Naive thymus-derived CD4-positive, alpha-beta T cell (primary cell): ENCODE measurements at regions not wholly inside any gene's neighbourhood (a gene's known extent, or its start where the extent isn't known, plus 50 kb on each side); places are given as distances from the start of the nearest gene placed in this dataset.

Experiments
- ATAC-seq: fragments of 150-1000 bp; cut with Tn5 transposase; 2 replicates; pipeline ENCODE4 v1.10.0; 2021; ENCODE audit warnings: mild to moderate bottlenecking, moderate library complexity
- CTCF ChIA-PET: fragments of 350-600 bp; sonication (Branson Sonifier 250); formaldehyde crosslinking; loops from one replicate; lab custom pipeline; 2021; ENCODE audit warnings: antibody characterized with exemption; lab: Charles Lee
- POLR2A ChIA-PET: fragments of 350-600 bp; sonication (Branson Sonifier 250); formaldehyde crosslinking; loops from one replicate; lab custom pipeline; 2021; ENCODE audit warnings: antibody characterized with exemption, inconsistent platforms; lab: Charles Lee
- DNase-seq, 9 donors: peaks; one replicate each; pipeline versions ENCODE4 v3.0.0 to v3.0.0-alpha.2; 2020 to 2022; ENCODE audit warnings: mixed read lengths in 1 of 9
- H3K27ac ChIP-seq: one replicate; pipeline ENCODE4 v1.7.0; 2013; ENCODE audit warnings: mild to moderate bottlenecking, low read depth, low read length, moderate library complexity
- H3K27me3 ChIP-seq, 2 donors: one replicate each; pipeline ENCODE4 v1.7.0; 2013; ENCODE audit warnings: low read length in 2 of 2, mild to moderate bottlenecking in 2 of 2, moderate library complexity in 2 of 2; ENCODE audit not compliant: control insufficient read depth in 2 of 2, insufficient read depth in 2 of 2
- H3K36me3 ChIP-seq, 3 experiments: 1 replicate in 2 of 3; 2 replicates in 1 of 3; pipeline ENCODE4 v1.7.0; 2013; ENCODE audit warnings: low read length in 3 of 3, mild to moderate bottlenecking in 3 of 3, moderate library complexity in 1 of 3; ENCODE audit not compliant: insufficient read depth in 3 of 3, control insufficient read depth in 2 of 3
- H3K4me1 ChIP-seq, 2 donors: one replicate each; pipeline ENCODE4 v1.7.0; 2013; ENCODE audit warnings: low read length in 2 of 2, mild to moderate bottlenecking in 2 of 2, moderate library complexity in 1 of 2; ENCODE audit not compliant: control insufficient read depth in 2 of 2, insufficient read depth in 2 of 2
- H3K4me3 ChIP-seq: 2 replicates; pipeline ENCODE4 v1.7.0; 2013; ENCODE audit warnings: mild to moderate bottlenecking, low read length
- H3K9me3 ChIP-seq, 3 experiments: 1 replicate in 2 of 3; 2 replicates in 1 of 3; pipeline ENCODE4 v1.7.0; 2013; ENCODE audit warnings: low read length in 3 of 3; ENCODE audit not compliant: control insufficient read depth in 2 of 3
- H3K27ac Mint-ChIP-seq, 9 donors: one replicate each; pipeline ENCODE4 v1.8.0; 2020 to 2022; ENCODE audit warnings: mixed read lengths in 9 of 9, mild to moderate bottlenecking in 8 of 9, moderate library complexity in 5 of 9, inconsistent platforms in 2 of 9
- H3K27me3 Mint-ChIP-seq, 5 donors: one replicate each; pipeline ENCODE4 v1.8.0; 2021 to 2022; ENCODE audit warnings: mixed read lengths in 5 of 5, mild to moderate bottlenecking in 1 of 5
- H3K36me3 Mint-ChIP-seq, 5 donors: one replicate each; pipeline ENCODE4 v1.8.0; 2020 to 2022; ENCODE audit warnings: mixed read lengths in 5 of 5, mild to moderate bottlenecking in 3 of 5, inconsistent platforms in 1 of 5
- H3K4me1 Mint-ChIP-seq, 7 donors: one replicate each; pipeline ENCODE4 v1.8.0; 2020 to 2022; ENCODE audit warnings: mixed read lengths in 7 of 7, mild to moderate bottlenecking in 3 of 7, inconsistent platforms in 1 of 7
- H3K4me3 Mint-ChIP-seq, 10 donors: one replicate each; pipeline ENCODE4 v1.8.0; 2020 to 2022; ENCODE audit warnings: mild to moderate bottlenecking in 10 of 10, mixed read lengths in 10 of 10, moderate library complexity in 6 of 10, inconsistent platforms in 2 of 10
- H3K9me3 Mint-ChIP-seq, 11 donors: one replicate each; pipeline ENCODE4 v1.8.0; 2020 to 2022; ENCODE audit warnings: mixed read lengths in 11 of 11, mild to moderate bottlenecking in 4 of 11, inconsistent platforms in 1 of 11, moderate library complexity in 1 of 11
- intact Hi-C, 2 donors: fragments of 100-400 bp; cut with micrococcal nuclease; formaldehyde crosslinking; loops; one replicate each; pipeline ENCODE4 v1.15.1; 2023

DNA sequence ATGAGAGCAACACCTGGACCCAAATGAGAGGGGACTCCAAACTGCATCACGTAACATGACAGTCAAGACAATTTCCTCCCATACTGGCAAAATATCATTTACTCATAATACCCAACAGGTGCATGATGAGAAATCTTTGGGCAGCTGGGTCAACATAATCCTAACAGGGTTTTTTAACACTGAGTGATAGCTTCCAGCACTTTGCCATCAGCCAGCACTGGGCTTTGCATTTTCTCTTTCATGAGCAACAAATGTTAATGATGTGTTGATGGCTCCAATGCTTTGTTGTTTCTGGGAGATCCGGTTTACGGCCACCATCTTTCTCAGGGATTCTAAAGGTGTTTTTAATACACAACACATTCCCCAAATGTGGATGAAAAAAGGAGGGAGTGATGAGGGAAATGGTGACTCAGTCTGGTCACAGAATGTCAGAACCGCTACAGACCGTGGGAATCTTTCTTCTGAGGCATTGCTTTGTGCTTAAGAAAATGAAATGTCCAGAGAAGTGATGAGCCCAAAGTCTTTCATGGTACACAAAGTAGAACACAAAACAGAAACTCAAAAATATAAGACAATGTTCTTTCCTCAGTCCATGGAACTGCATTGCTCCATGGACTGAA is 705.7 kb upstream of the IGFBP3 start:
- POLR2A ChIA-PET, result no interaction called here
- no peaks in the 10 kb centered on the region for H3K9me3 ChIP-seq
- peaks cover 0 to 15% (median 3%) of the 10 kb centered on the region in 11 donors for H3K9me3 Mint-ChIP-seq

DNA sequence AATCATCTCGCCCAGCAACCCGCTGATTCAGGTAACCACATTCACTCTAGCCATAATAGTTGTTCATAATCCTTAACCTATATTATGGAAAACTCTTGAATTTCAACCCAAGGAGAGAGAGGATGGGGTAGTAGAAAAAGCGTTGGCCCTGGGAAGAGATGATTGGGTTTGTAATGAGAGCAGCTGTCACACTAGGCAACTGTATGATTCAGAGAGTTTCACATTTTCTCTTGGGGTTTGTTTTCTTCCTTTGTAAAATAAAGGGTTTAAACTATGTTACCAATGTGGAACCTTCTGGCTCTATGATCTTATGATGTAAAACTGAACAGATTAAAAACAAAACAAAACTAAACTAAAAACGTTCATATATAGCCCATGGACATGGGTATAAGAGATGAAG is 705.2 kb upstream of the IGFBP3 start:
- ChIA-PET CTCF (no interaction called here), POLR2A (no interaction called here)
- Mint-ChIP-seq H3K4me1 (no peaks in the 10 kb centered on the region), H3K36me3 (peaks cover 0 to 3% (median 0%) of the 10 kb centered on the region in 5 donors), H3K27ac (no peak overlapping the region), H3K9me3 (peaks cover 0 to 15% (median 3%) of the 10 kb centered on the region in 11 donors), H3K4me3 (no peak overlapping the region), H3K27me3 (peaks cover 0 to 4% (median 0%) of the 10 kb centered on the region in 5 donors)
- Histone ChIP-seq H3K27me3 (no peaks in the 10 kb centered on the region), H3K4me1 (no peaks in the 10 kb centered on the region), H3K9me3 (no peaks in the 10 kb centered on the region), H3K4me3 (no peak overlapping the region), H3K27ac (no peak overlapping the region), H3K36me3 (no peaks in the 10 kb centered on the region)
- no peak for DNase-seq
- intact Hi-C loops, result no loop called here
- ATAC-seq, result no peak

More for the DNA sequence above, 705.7 kb upstream of the IGFBP3 start:
- Histone ChIP-seq H3K36me3 (no peaks in the 10 kb centered on the region), H3K27ac (no peak overlapping the region), H3K27me3 (no peaks in the 10 kb centered on the region), H3K4me3 (no peak overlapping the region), H3K4me1 (no peaks in the 10 kb centered on the region)
- DNase-seq (no peak), ATAC-seq (no peak)
- Mint-ChIP-seq H3K27ac (no peak overlapping the region), H3K27me3 (peaks cover 0 to 4% (median 0%) of the 10 kb centered on the region in 5 donors), H3K4me3 (no peak overlapping the region), H3K36me3 (peaks cover 0 to 3% (median 0%) of the 10 kb centered on the region in 5 donors), H3K4me1 (no peaks in the 10 kb centered on the region)
- CTCF ChIA-PET, result no interaction called here
- intact Hi-C loops, result no loop called here

GRCh38 chr7:46625032-46625431 is 704.0 kb upstream of the IGFBP3 start:
- Mint-ChIP-seq H3K27me3 (peaks cover 0 to 4% (median 0%) of the 10 kb centered on the region in 5 donors), H3K27ac (no peak overlapping the region)
- CTCF ChIA-PET, result no interaction called here

GRCh38 chr7:46622251-46622650 is 701.2 kb upstream of the IGFBP3 start:
- intact Hi-C loops, result no loop called here
- Mint-ChIP-seq H3K9me3 (peaks cover 0 to 12% (median 2%) of the 10 kb centered on the region in 11 donors), H3K4me3 (no peak overlapping the region), H3K27ac (no peak overlapping the region), H3K4me1 (no peaks in the 10 kb centered on the region), H3K27me3 (peaks cover 0 to 4% (median 0%) of the 10 kb centered on the region in 5 donors), H3K36me3 (peaks cover 0 to 3% (median 0%) of the 10 kb centered on the region in 5 donors)
- ChIA-PET POLR2A (no interaction called here), CTCF (no interaction called here)
- Histone ChIP-seq H3K4me1 (no peaks in the 10 kb centered on the region), H3K4me3 (no peak overlapping the region), H3K27me3 (no peaks in the 10 kb centered on the region), H3K9me3 (peaks cover 0 to 3% (median 0%) of the 10 kb centered on the region in 3 experiments), H3K27ac (no peak overlapping the region), H3K36me3 (no peaks in the 10 kb centered on the region)
- ATAC-seq, result no peak
- DNase-seq, result no peak

More at GRCh38 chr7:46625032-46625431, 704.0 kb upstream of the IGFBP3 start:
- ATAC-seq, result no peak
- no peak for DNase-seq
- H3K36me3 Mint-ChIP-seq, result peaks cover 0 to 3% (median 0%) of the 10 kb centered on the region in 5 donors
- POLR2A ChIA-PET, result no interaction called here
- intact Hi-C loops, result no loop called here
- no peak overlapping the region for H3K4me3 ChIP-seq
- no peaks in the 10 kb centered on the region for H3K9me3 ChIP-seq
- peaks cover 0 to 15% (median 3%) of the 10 kb centered on the region in 11 donors for H3K9me3 Mint-ChIP-seq
- no peak overlapping the region for H3K4me3 Mint-ChIP-seq
- no peaks in the 10 kb centered on the region for H3K36me3 ChIP-seq
- no peaks in the 10 kb centered on the region for H3K4me1 Mint-ChIP-seq
- no peaks in the 10 kb centered on the region for H3K27me3 ChIP-seq
- no peak overlapping the region for H3K27ac ChIP-seq
- H3K4me1 ChIP-seq, result no peaks in the 10 kb centered on the region

- H3K4me1 Mint-ChIP-seq, result no peaks in the 10 kb centered on the region
- Histone ChIP-seq H3K9me3 (peaks cover 0 to 3% (median 0%) of the 10 kb centered on the region in 3 experiments), H3K27ac (no peak overlapping the region), H3K36me3 (no peaks in the 10 kb centered on the region), H3K4me1 (no peaks in the 10 kb centered on the region), H3K4me3 (no peak overlapping the region), H3K27me3 (no peaks in the 10 kb centered on the region)
- H3K27me3 Mint-ChIP-seq, result peaks cover 0 to 4% (median 0%) of the 10 kb centered on the region in 5 donors
- no peak overlapping the region for H3K4me3 Mint-ChIP-seq
- CTCF ChIA-PET, result no interaction called here
- H3K27ac Mint-ChIP-seq, result no peak overlapping the region
- ATAC-seq, result no peak
- no peak for DNase-seq
- intact Hi-C loops, result no loop called here
- no peaks in the 10 kb centered on the region for H3K36me3 Mint-ChIP-seq
- peaks cover 0 to 9% (median 0%) of the 10 kb centered on the region in 11 donors for H3K9me3 Mint-ChIP-seq
- POLR2A ChIA-PET, result no interaction called here
Observed at GRCh38 chr7:46619723-46620310, 698.7 kb upstream of the IGFBP3 start.

DNA sequence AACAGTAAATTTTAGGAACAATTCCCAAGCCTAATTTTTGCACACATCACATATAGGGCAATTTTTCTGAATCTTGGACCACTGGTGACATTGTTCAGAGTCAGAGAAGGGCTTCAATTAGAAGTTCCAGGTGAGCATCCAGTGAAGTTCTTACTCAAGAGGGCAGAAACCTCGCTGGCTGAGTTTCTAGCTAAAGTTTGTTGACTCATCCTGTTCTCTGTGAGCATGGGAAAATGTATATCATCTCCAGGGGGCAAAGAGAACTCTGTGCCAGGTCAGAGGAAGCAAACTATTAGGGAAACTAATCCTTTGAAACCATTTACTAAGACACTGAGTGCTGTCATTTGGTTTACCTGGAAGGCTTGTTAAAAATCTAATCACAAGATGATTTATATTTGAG is 695.6 kb upstream of the IGFBP3 start:
- intact Hi-C loops, result no loop called here
- H3K9me3 Mint-ChIP-seq, result peaks cover 0 to 8% (median 0%) of the 10 kb centered on the region in 11 donors
- POLR2A ChIA-PET, result no interaction called here

DNA sequence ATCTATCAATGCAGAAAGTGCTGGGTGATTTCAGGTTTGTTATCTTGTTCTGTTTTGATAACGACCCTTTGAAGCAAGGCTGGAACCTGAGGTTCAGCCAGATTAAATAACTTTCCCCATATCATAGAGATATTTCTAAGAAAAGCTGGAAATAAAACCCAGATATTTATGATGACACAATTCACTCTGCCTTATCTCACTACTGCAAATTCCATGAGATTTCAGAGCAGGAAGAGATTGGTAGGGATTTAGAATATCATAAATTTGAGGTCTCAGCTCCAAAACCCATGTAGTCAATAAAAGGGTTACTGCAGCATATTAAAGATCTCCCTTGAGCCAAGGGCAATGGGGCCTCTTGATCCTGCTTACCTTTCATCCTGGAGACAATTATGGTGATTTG is 692.5 kb upstream of the IGFBP3 start:
- Mint-ChIP-seq H3K4me3 (no peak overlapping the region), H3K9me3 (peaks cover 0 to 14% (median 0%) of the 10 kb centered on the region in 11 donors), H3K4me1 (no peaks in the 10 kb centered on the region), H3K27ac (no peak overlapping the region), H3K36me3 (no peaks in the 10 kb centered on the region), H3K27me3 (no peaks in the 10 kb centered on the region)
- no peak for DNase-seq
- ChIA-PET POLR2A (no interaction called here), CTCF (no interaction called here)
- Histone ChIP-seq H3K27ac (no peak overlapping the region), H3K36me3 (no peaks in the 10 kb centered on the region), H3K9me3 (no peaks in the 10 kb centered on the region), H3K4me3 (no peak overlapping the region), H3K4me1 (no peaks in the 10 kb centered on the region), H3K27me3 (no peaks in the 10 kb centered on the region)
- ATAC-seq, result no peak
- intact Hi-C loops, result no loop called here

More for the DNA sequence above, 695.6 kb upstream of the IGFBP3 start:
- Mint-ChIP-seq H3K36me3 (no peaks in the 10 kb centered on the region), H3K27ac (no peak overlapping the region), H3K4me1 (no peaks in the 10 kb centered on the region), H3K27me3 (no peaks in the 10 kb centered on the region), H3K4me3 (no peak overlapping the region)
- H3K27ac ChIP-seq, result no peak overlapping the region
- no peaks in the 10 kb centered on the region for H3K27me3 ChIP-seq
- DNase-seq (no peak), ATAC-seq (no peak)
- peaks cover 0 to 3% (median 0%) of the 10 kb centered on the region in 3 experiments for H3K9me3 ChIP-seq
- H3K4me1 ChIP-seq, result no peaks in the 10 kb centered on the region
- no peak overlapping the region for H3K4me3 ChIP-seq
- CTCF ChIA-PET, result no interaction called here
- H3K36me3 ChIP-seq, result no peaks in the 10 kb centered on the region
